ENCODE measurements at regions not wholly inside any gene's neighbourhood (a gene's known extent, or its start where the extent isn't known, plus 50 kb on each side); places are given as distances from the start of the nearest gene placed in this dataset.

GRCh38 chr6:112957536-112957916 lies 610.4 kb downstream of the RFPL4B start:
- no peak for TF ChIP-seq CTCF (IDR thresholded peaks at IDR 0.05)
- TF ChIP-seq, protein P1, sequence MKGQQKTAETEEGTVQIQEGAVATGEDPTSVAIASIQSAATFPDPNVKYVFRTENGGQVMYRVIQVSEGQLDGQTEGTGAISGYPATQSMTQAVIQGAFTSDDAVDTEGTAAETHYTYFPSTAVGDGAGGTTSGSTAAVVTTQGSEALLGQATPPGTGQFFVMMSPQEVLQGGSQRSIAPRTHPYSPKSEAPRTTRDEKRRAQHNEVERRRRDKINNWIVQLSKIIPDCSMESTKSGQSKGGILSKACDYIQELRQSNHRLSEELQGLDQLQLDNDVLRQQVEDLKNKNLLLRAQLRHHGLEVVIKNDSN (IDR thresholded peaks at IDR 0.05; ENCODE audit: borderline replicate concordance, low read depth) = no peak

Measured in SK-N-SH (cell line).